GM19395 (cell line): ENCODE measurements at regions not wholly inside any gene's neighbourhood (a gene's known extent, or its start where the extent isn't known, plus 50 kb on each side); places are given as distances from the start of the nearest gene placed in this dataset.

Source experiments
- ATAC-seq: cut with Tn5 transposase; IDR thresholded peaks from one replicate; pipeline ENCODE4 v1.9.1; 2021; ENCODE audit warnings: mild to moderate bottlenecking, moderate library complexity; ENCODE audit not compliant: unreplicated experiment

- ATAC-seq, result no peak
These were observed 461.8 kb downstream of the SUCLA2 start for GRCh38 chr13:47539317-47539716.

GRCh38 chr13:47523771-47524170 lies 477.3 kb downstream of the SUCLA2 start:
- no peak for ATAC-seq

- no peak for ATAC-seq
These were observed 479.1 kb downstream of the SUCLA2 start for GRCh38 chr13:47521890-47522487.

GRCh38 chr13:47519626-47520025 lies 481.4 kb downstream of the SUCLA2 start:
- ATAC-seq, result no peak

GRCh38 chr13:47518530-47518929 lies 482.5 kb downstream of the SUCLA2 start:
- ATAC-seq, result no peak

GRCh38 chr13:47511647-47512046 lies 489.4 kb downstream of the SUCLA2 start:
- no peak for ATAC-seq

GRCh38 chr13:47508527-47509228 lies 492.4 kb downstream of the SUCLA2 start:
- ATAC-seq, result no peak

GRCh38 chr13:47503475-47503874 lies 497.6 kb downstream of the SUCLA2 start:
- no peak for ATAC-seq

- ATAC-seq, result no peak
These were observed 498.9 kb downstream of the SUCLA2 start for GRCh38 chr13:47502166-47502565.

- ATAC-seq, result no peak
These were observed 501.5 kb downstream of the SUCLA2 start for GRCh38 chr13:47499358-47500150.

- no peak for ATAC-seq
These were observed 516.5 kb downstream of the SUCLA2 start for GRCh38 chr13:47484548-47484947.

GRCh38 chr13:47481536-47481935 lies 519.5 kb downstream of the SUCLA2 start:
- no peak for ATAC-seq

- no peak for ATAC-seq
These were observed 520.1 kb downstream of the SUCLA2 start for GRCh38 chr13:47480951-47481350.

- ATAC-seq, result no peak
These were observed 521.0 kb downstream of the SUCLA2 start for GRCh38 chr13:47480121-47480520.

GRCh38 chr13:47478985-47479384 lies 522.1 kb downstream of the SUCLA2 start:
- ATAC-seq, result no peak

GRCh38 chr13:47475441-47475948 lies 525.6 kb downstream of the SUCLA2 start:
- ATAC-seq, result no peak

GRCh38 chr13:47474839-47475238 lies 526.2 kb downstream of the SUCLA2 start:
- ATAC-seq, result no peak

GRCh38 chr13:47474326-47474725 lies 526.7 kb downstream of the SUCLA2 start:
- no peak for ATAC-seq

- ATAC-seq, result no peak
These were observed 528.6 kb downstream of the SUCLA2 start for GRCh38 chr13:47472516-47472915.

GRCh38 chr13:47463726-47464125 lies 537.3 kb downstream of the SUCLA2 start:
- ATAC-seq, result no peak

GRCh38 chr13:47463002-47463401 lies 538.1 kb downstream of the SUCLA2 start:
- ATAC-seq, result no peak

- no peak for ATAC-seq
These were observed 539.3 kb downstream of the SUCLA2 start for GRCh38 chr13:47461816-47462215.
